Ovary (tissue), 3 donors: ENCODE measurements at regions not wholly inside any gene's neighbourhood (a gene's known extent, or its start where the extent isn't known, plus 50 kb on each side); places are given as distances from the start of the nearest gene placed in this dataset.

Experiments used
- CTCF ChIP-seq, 3 donors: fragments of 450-650 bp in 2 of 3; fragments of 200-600 bp in 1 of 3; IDR thresholded peaks; one replicate each; pipeline versions ENCODE4 v1.5.1 to v1.8.0; 2016 to 2022; ENCODE audit warnings: antibody characterized with exemption in 3 of 3, mild to moderate bottlenecking in 1 of 3
- EP300 ChIP-seq: sonication (generic); formaldehyde crosslinking; IDR thresholded peaks from one replicate; pipeline ENCODE4 v1.6.1; 2017; ENCODE audit warnings: antibody characterized with exemption
- POLR2A ChIP-seq: fragments of 450-650 bp; IDR thresholded peaks from one replicate; pipeline ENCODE4 v1.6.1; 2017; ENCODE audit warnings: antibody characterized with exemption, mild to moderate bottlenecking, moderate library complexity
- donor health status: DM: no; HTN: no; CAD: no.

DNA sequence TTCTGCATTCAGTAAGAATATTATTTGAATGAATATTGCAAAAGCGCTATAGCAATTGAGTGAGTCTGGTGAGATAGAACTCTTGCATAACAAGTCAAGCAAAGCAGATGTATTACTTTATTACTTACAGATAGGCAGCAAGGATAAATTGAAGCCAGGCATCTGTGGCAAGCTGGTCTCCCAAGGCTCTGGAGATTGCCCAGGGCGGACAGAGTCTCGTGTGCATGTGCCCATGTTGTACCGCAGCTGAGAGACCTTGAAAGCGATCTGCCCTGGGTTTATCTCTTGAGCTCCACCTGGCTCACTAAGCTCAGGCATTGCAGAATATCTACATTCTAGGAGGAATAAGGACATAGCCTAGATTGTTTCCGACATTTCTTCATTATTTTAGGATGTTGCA is 591.6 kb downstream of the ISL1 start:
- TF ChIP-seq CTCF (IDR thresholded peaks at IDR 0.05) = no peak
- no peak for TF ChIP-seq POLR2A
- TF ChIP-seq EP300 = no peak
